ENCODE measurements at regions not wholly inside any gene's neighbourhood (a gene's known extent, or its start where the extent isn't known, plus 50 kb on each side); places are given as distances from the start of the nearest gene placed in this dataset.

GRCh38 chr19:28217022-28217421 is 995.9 kb downstream of the UQCRFS1 start:
- TF ChIP-seq CTCF (IDR thresholded peaks at IDR 0.05) (no peak), POLR2A (IDR thresholded peaks at IDR 0.05) (no peak)
